ENCODE measurements at regions not wholly inside any gene's neighbourhood (a gene's known extent, or its start where the extent isn't known, plus 50 kb on each side); places are given as distances from the start of the nearest gene placed in this dataset.

- no peak for TF ChIP-seq CTCF (conservative IDR thresholded peaks at IDR 0.05; ENCODE audit: low read length)
- no peak for TF ChIP-seq EZH2phosphoT487 (IDR thresholded peaks at IDR 0.05; ENCODE audit: borderline replicate concordance, low read depth, low read length)
Observed at GRCh38 chr15:87649175-87649574, 607.4 kb downstream of the NTRK3 start.

All from OCI-LY7 (cell line).